GM23338 (cell line): ENCODE measurements at regions not wholly inside any gene's neighbourhood (a gene's known extent, or its start where the extent isn't known, plus 50 kb on each side); places are given as distances from the start of the nearest gene placed in this dataset.

ENCODE experiments used
- ATAC-seq: fragments of 200-7000 bp; cut with Tn5 transposase; 3 replicates; pipeline ENCODE4 v1.9.1; 2020
- DNase-seq: peaks from one replicate; pipeline ENCODE4 v3.0.0-alpha.2; 2015; ENCODE audit warnings: low spot score
- H2AFZ ChIP-seq: fragments of 200-600 bp; sonication (generic); 2 replicates; pipeline ENCODE4 v1.8.0; 2016; ENCODE audit warnings: antibody characterized with exemption, mild to moderate bottlenecking, moderate library complexity
- H3F3A ChIP-seq: fragments of 200-600 bp; sonication (generic); replicated peaks from 2 replicates; pipeline ENCODE4 v1.8.0; 2017; ENCODE audit warnings: antibody characterized with exemption, mixed run types, low read depth
- H3K27ac ChIP-seq: fragments of 200-600 bp; sonication (generic); 2 replicates; pipeline ENCODE4 v1.6.1; 2016; ENCODE audit warnings: low read depth
- H3K27me3 ChIP-seq: fragments of 200-600 bp; sonication (generic); 2 replicates; pipeline ENCODE4 v1.8.0; 2016; ENCODE audit warnings: mild to moderate bottlenecking, mixed run types, moderate library complexity; ENCODE audit not compliant: insufficient read depth
- H3K36me3 ChIP-seq: fragments of 200-600 bp; sonication (generic); 2 replicates; pipeline ENCODE4 v1.8.0; 2016; ENCODE audit warnings: mild to moderate bottlenecking; ENCODE audit not compliant: insufficient read depth
- H3K4me1 ChIP-seq: fragments of 200-600 bp; sonication (generic); 2 replicates; pipeline ENCODE4 v1.8.0; 2016; ENCODE audit warnings: mild to moderate bottlenecking, moderate library complexity; ENCODE audit not compliant: insufficient read depth
- H3K4me2 ChIP-seq: fragments of 200-600 bp; sonication (generic); 2 replicates; pipeline ENCODE4 v1.7.1; 2017; ENCODE audit warnings: mixed run types
- H3K4me3 ChIP-seq: fragments of 200-600 bp; sonication (generic); 2 replicates; pipeline ENCODE4 v1.6.1; 2016; ENCODE audit warnings: mixed run types
- H3K79me2 ChIP-seq: fragments of 200-600 bp; sonication (generic); replicated peaks from 2 replicates; pipeline ENCODE4 v1.8.0; 2017; ENCODE audit warnings: mild to moderate bottlenecking; ENCODE audit not compliant: insufficient read depth
- H3K9me2 ChIP-seq: fragments of 200-600 bp; sonication (generic); 2 replicates; pipeline ENCODE4 v1.8.0; 2017; ENCODE audit not compliant: insufficient read depth
- H4K20me1 ChIP-seq: fragments of 200-600 bp; sonication (generic); replicated peaks from 2 replicates; pipeline ENCODE4 v1.8.0; 2017; ENCODE audit warnings: mild to moderate bottlenecking; ENCODE audit not compliant: insufficient read depth
- H3K27ac Mint-ChIP-seq: 2 replicates; pipeline ENCODE4 v1.8.0; 2020; ENCODE audit warnings: inconsistent platforms, mild to moderate bottlenecking, moderate library complexity, mixed read lengths
- H3K27me3 Mint-ChIP-seq: 3 replicates; pipeline ENCODE4 v1.8.0; 2022; ENCODE audit warnings: low read depth, mild to moderate bottlenecking, moderate library complexity, mixed read lengths, inconsistent platforms; ENCODE audit not compliant: insufficient read depth, poor library complexity
- H3K36me3 Mint-ChIP-seq: 3 replicates; pipeline ENCODE4 v1.8.0; 2021; ENCODE audit warnings: low read depth, mild to moderate bottlenecking, inconsistent platforms, moderate library complexity, mixed read lengths
- H3K4me1 Mint-ChIP-seq: 3 replicates; pipeline ENCODE4 v1.8.0; 2020; ENCODE audit warnings: mild to moderate bottlenecking, inconsistent platforms, mixed read lengths
- H3K4me3 Mint-ChIP-seq: 3 replicates; pipeline ENCODE4 v1.8.0; 2021; ENCODE audit warnings: moderate library complexity, mild to moderate bottlenecking, inconsistent platforms, mixed read lengths
- H3K9me3 Mint-ChIP-seq: 3 replicates; pipeline ENCODE4 v1.8.0; 2020; ENCODE audit warnings: moderate library complexity, mild to moderate bottlenecking, inconsistent platforms, mixed read lengths
- CREB1 ChIP-seq: fragments of 250-450 bp; sonication (Bioruptor Pico); IDR thresholded peaks from 2 replicates; pipeline ENCODE4 v1.5.0; 2020; ENCODE audit warnings: low read depth, mild to moderate bottlenecking, moderate library complexity
- EZH2 ChIP-seq: fragments of 200-600 bp; sonication (generic); IDR thresholded peaks from one replicate; pipeline ENCODE4 v1.8.0; 2017; ENCODE audit warnings: antibody characterized with exemption, mild to moderate bottlenecking, low read depth; ENCODE audit not compliant: unreplicated experiment
- EZH2phosphoT487 ChIP-seq: fragments of 200-600 bp; sonication (generic); IDR thresholded peaks from one replicate; pipeline ENCODE4 v1.8.1; 2018; ENCODE audit warnings: antibody characterized with exemption; ENCODE audit not compliant: unreplicated experiment
- JUNB ChIP-seq: IDR thresholded peaks from one replicate; pipeline ENCODE4 v1.6.1; 2016; ENCODE audit warnings: antibody characterized with exemption; ENCODE audit not compliant: unreplicated experiment
- NANOG ChIP-seq: IDR thresholded peaks from 2 replicates; pipeline ENCODE4 v1.6.1; 2016; ENCODE audit warnings: antibody characterized with exemption, borderline replicate concordance
- POLR2AphosphoS5 ChIP-seq: IDR thresholded peaks from 2 replicates; pipeline ENCODE4 v1.6.1; 2016; ENCODE audit warnings: antibody characterized with exemption, low read depth
- STAT1 ChIP-seq: IDR thresholded peaks from one replicate; pipeline ENCODE4 v1.6.1; 2016; ENCODE audit warnings: antibody characterized with exemption; ENCODE audit not compliant: unreplicated experiment
- ZNF114 ChIP-seq: fragments of 250-450 bp; sonication (Bioruptor Pico); IDR thresholded peaks from 2 replicates; pipeline ENCODE4 v1.5.0; 2020; ENCODE audit warnings: mild to moderate bottlenecking, moderate library complexity
- ZNF331 ChIP-seq: fragments of 250-450 bp; sonication (Bioruptor Pico); IDR thresholded peaks from 2 replicates; pipeline ENCODE4 v1.5.0; 2020; ENCODE audit warnings: low read depth, mild to moderate bottlenecking, moderate library complexity
- TF ChIP-seq, protein P1 (sequence below): fragments of 250-450 bp; sonication (Bioruptor Pico); IDR thresholded peaks from 2 replicates; pipeline ENCODE4 v1.5.0; 2020; ENCODE audit warnings: mild to moderate bottlenecking, moderate library complexity
- TF ChIP-seq, protein P2 (sequence below): IDR thresholded peaks from 2 replicates; pipeline ENCODE4 v1.6.1; 2016; ENCODE audit warnings: antibody characterized with exemption
- TF ChIP-seq, protein P3 (sequence below), 2 experiments: fragments of 200-600 bp in 1 of 2; sonication (generic) in 1 of 2; conservative IDR thresholded peaks; 2 replicates each; pipeline versions ENCODE4 v1.5.1 to v1.6.1; 2016 to 2017; ENCODE audit warnings: antibody characterized with exemption in 2 of 2, low read depth in 2 of 2, mild to moderate bottlenecking in 2 of 2, moderate library complexity in 1 of 2
- TF ChIP-seq, protein P4 (sequence below): IDR thresholded peaks from one replicate; pipeline ENCODE4 v1.6.1; 2018; ENCODE audit warnings: antibody characterized with exemption; ENCODE audit not compliant: unreplicated experiment

DNA sequence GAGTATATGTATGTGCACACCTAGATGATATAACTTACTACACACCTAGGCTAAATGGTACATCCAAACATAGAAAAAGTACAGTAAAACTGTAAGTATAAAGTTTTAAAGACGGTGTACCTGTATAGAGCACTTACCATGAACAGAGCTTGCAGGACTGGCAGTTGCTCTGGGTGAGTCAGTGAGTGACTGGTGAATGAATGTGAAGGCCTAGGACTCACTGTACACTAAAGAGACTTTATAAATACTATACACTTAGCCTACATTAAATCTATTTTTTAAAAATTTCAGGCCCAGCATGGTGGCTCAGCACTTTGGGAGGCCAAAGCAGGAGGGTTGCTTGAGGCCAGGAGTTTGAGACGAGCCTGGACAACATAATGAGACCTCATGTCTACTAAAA is 195.3 kb downstream of the FZD1 start:
- Mint-ChIP-seq H3K9me3 (peaks cover 17% of the 10 kb centered on the region), H3K4me1 (no peaks in the 10 kb centered on the region), H3K4me3 (no peak overlapping the region), H3K27ac (no peak overlapping the region), H3K36me3 (peaks cover 8% of the 10 kb centered on the region; the same call in 2 of the 3 replicates), H3K27me3 (no peaks in the 10 kb centered on the region)
- ATAC-seq (no peak), DNase-seq (no peak)
- TF ChIP-seq ZNF114, result no peak
- no peak for TF ChIP-seq ZNF331
- TF ChIP-seq, protein P1, sequence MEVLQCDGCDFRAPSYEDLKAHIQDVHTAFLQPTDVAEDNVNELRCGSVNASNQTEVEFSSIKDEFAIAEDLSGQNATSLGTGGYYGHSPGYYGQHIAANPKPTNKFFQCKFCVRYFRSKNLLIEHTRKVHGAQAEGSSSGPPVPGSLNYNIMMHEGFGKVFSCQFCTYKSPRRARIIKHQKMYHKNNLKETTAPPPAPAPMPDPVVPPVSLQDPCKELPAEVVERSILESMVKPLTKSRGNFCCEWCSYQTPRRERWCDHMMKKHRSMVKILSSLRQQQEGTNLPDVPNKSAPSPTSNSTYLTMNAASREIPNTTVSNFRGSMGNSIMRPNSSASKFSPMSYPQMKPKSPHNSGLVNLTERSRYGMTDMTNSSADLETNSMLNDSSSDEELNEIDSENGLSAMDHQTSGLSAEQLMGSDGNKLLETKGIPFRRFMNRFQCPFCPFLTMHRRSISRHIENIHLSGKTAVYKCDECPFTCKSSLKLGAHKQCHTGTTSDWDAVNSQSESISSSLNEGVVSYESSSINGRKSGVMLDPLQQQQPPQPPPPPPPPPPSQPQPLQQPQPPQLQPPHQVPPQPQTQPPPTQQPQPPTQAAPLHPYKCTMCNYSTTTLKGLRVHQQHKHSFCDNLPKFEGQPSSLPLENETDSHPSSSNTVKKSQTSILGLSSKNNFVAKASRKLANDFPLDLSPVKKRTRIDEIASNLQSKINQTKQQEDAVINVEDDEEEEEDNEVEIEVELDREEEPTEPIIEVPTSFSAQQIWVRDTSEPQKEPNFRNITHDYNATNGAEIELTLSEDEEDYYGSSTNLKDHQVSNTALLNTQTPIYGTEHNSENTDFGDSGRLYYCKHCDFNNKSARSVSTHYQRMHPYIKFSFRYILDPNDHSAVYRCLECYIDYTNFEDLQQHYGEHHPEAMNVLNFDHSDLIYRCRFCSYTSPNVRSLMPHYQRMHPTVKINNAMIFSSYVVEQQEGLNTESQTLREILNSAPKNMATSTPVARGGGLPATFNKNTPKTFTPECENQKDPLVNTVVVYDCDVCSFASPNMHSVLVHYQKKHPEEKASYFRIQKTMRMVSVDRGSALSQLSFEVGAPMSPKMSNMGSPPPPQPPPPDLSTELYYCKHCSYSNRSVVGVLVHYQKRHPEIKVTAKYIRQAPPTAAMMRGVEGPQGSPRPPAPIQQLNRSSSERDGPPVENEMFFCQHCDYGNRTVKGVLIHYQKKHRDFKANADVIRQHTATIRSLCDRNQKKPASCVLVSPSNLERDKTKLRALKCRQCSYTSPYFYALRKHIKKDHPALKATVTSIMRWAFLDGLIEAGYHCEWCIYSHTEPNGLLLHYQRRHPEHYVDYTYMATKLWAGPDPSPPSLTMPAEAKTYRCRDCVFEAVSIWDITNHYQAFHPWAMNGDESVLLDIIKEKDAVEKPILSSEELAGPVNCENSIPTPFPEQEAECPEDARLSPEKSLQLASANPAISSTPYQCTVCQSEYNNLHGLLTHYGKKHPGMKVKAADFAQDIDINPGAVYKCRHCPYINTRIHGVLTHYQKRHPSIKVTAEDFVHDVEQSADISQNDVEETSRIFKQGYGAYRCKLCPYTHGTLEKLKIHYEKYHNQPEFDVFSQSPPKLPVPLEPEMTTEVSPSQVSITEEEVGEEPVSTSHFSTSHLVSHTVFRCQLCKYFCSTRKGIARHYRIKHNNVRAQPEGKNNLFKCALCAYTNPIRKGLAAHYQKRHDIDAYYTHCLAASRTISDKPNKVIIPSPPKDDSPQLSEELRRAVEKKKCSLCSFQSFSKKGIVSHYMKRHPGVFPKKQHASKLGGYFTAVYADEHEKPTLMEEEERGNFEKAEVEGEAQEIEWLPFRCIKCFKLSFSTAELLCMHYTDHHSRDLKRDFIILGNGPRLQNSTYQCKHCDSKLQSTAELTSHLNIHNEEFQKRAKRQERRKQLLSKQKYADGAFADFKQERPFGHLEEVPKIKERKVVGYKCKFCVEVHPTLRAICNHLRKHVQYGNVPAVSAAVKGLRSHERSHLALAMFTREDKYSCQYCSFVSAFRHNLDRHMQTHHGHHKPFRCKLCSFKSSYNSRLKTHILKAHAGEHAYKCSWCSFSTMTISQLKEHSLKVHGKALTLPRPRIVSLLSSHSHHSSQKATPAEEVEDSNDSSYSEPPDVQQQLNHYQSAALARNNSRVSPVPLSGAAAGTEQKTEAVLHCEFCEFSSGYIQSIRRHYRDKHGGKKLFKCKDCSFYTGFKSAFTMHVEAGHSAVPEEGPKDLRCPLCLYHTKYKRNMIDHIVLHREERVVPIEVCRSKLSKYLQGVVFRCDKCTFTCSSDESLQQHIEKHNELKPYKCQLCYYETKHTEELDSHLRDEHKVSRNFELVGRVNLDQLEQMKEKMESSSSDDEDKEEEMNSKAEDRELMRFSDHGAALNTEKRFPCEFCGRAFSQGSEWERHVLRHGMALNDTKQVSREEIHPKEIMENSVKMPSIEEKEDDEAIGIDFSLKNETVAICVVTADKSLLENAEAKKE (CRISPR knock-in tag), result no peak
- TF ChIP-seq STAT1, result no peak
- TF ChIP-seq, protein P2, sequence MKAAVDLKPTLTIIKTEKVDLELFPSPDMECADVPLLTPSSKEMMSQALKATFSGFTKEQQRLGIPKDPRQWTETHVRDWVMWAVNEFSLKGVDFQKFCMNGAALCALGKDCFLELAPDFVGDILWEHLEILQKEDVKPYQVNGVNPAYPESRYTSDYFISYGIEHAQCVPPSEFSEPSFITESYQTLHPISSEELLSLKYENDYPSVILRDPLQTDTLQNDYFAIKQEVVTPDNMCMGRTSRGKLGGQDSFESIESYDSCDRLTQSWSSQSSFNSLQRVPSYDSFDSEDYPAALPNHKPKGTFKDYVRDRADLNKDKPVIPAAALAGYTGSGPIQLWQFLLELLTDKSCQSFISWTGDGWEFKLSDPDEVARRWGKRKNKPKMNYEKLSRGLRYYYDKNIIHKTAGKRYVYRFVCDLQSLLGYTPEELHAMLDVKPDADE, result no peak
- TF ChIP-seq EZH2, result no peak
- TF ChIP-seq NANOG, result no peak
- TF ChIP-seq, protein P3, sequence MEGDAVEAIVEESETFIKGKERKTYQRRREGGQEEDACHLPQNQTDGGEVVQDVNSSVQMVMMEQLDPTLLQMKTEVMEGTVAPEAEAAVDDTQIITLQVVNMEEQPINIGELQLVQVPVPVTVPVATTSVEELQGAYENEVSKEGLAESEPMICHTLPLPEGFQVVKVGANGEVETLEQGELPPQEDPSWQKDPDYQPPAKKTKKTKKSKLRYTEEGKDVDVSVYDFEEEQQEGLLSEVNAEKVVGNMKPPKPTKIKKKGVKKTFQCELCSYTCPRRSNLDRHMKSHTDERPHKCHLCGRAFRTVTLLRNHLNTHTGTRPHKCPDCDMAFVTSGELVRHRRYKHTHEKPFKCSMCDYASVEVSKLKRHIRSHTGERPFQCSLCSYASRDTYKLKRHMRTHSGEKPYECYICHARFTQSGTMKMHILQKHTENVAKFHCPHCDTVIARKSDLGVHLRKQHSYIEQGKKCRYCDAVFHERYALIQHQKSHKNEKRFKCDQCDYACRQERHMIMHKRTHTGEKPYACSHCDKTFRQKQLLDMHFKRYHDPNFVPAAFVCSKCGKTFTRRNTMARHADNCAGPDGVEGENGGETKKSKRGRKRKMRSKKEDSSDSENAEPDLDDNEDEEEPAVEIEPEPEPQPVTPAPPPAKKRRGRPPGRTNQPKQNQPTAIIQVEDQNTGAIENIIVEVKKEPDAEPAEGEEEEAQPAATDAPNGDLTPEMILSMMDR (conservative IDR thresholded peaks at IDR 0.05; ENCODE audit: low read depth in 2 of 2), result no peak
- no peak for TF ChIP-seq JUNB
- TF ChIP-seq EZH2phosphoT487, result no peak
- no peak for TF ChIP-seq POLR2AphosphoS5
- no peak for TF ChIP-seq CREB1
- TF ChIP-seq, protein P4, sequence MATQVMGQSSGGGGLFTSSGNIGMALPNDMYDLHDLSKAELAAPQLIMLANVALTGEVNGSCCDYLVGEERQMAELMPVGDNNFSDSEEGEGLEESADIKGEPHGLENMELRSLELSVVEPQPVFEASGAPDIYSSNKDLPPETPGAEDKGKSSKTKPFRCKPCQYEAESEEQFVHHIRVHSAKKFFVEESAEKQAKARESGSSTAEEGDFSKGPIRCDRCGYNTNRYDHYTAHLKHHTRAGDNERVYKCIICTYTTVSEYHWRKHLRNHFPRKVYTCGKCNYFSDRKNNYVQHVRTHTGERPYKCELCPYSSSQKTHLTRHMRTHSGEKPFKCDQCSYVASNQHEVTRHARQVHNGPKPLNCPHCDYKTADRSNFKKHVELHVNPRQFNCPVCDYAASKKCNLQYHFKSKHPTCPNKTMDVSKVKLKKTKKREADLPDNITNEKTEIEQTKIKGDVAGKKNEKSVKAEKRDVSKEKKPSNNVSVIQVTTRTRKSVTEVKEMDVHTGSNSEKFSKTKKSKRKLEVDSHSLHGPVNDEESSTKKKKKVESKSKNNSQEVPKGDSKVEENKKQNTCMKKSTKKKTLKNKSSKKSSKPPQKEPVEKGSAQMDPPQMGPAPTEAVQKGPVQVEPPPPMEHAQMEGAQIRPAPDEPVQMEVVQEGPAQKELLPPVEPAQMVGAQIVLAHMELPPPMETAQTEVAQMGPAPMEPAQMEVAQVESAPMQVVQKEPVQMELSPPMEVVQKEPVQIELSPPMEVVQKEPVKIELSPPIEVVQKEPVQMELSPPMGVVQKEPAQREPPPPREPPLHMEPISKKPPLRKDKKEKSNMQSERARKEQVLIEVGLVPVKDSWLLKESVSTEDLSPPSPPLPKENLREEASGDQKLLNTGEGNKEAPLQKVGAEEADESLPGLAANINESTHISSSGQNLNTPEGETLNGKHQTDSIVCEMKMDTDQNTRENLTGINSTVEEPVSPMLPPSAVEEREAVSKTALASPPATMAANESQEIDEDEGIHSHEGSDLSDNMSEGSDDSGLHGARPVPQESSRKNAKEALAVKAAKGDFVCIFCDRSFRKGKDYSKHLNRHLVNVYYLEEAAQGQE, result no peak
- H3K79me2 ChIP-seq, result no peaks in the 10 kb centered on the region
- no peak overlapping the region for H3K4me2 ChIP-seq
- H3K9me2 ChIP-seq, result no peaks in the 10 kb centered on the region
- no peak overlapping the region for H3K4me3 ChIP-seq
- no peaks in the 10 kb centered on the region for H3K27me3 ChIP-seq
- no peaks in the 10 kb centered on the region for H3F3A ChIP-seq
- H3K36me3 ChIP-seq, result no peaks in the 10 kb centered on the region
- H3K4me1 ChIP-seq, result no peaks in the 10 kb centered on the region
- no peaks in the 10 kb centered on the region for H4K20me1 ChIP-seq
- H2AFZ ChIP-seq, result no peak overlapping the region
- H3K27ac ChIP-seq, result no peak overlapping the region
